ENCODE measurements at regions not wholly inside any gene's neighbourhood (a gene's known extent, or its start where the extent isn't known, plus 50 kb on each side); places are given as distances from the start of the nearest gene placed in this dataset.

DNA sequence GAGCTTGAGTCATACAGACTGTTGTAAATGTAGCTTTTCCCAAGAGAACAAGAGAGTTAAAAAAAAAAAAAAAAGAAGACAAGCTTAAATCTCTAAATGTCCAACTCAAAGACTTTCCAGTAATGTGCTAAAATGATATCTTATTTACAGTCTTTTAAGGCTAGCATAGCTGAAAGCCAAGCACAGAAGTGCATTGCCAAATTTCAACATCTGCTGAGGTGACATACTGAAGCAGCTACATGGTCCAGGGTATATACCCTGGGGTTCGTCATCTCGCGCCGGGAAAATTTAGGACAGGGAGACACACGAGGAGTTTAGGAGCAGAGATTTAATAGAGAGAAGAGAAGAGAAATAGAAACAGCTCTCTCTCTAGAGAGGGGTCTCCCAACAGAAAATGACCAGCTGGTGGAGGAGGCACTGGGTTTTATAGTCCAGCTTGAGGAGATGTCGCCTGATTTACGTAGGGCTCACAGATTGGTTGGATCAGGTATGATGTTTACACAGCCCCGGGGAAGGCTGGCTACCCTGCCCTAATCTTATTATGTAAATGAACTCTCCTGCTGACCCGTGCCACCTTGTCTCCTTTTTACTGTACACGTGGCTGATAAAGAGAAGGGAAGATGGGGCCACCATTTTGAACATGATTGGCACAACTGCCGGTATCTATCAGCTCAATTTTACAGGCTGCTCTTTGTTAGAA lies 172.7 kb downstream of the TRIM33 start:
- no peak overlapping the region for H2BK120ac ChIP-seq (ENCODE audit: low read depth, low read length, poor library complexity, severe bottlenecking)
- H3K4me1 ChIP-seq (ENCODE audit: insufficient read depth, low read length): no peaks in the 10 kb centered on the region
- no peak overlapping the region for H2BK5ac ChIP-seq (ENCODE audit: insufficient read length, low read length)
- H2AFZ ChIP-seq (ENCODE audit: low read length): no peak overlapping the region
- H3K9me3 Mint-ChIP-seq: no peaks in the 10 kb centered on the region; a peak in 1 of 5 replicates
- H3K9ac ChIP-seq (ENCODE audit: extremely low read depth, insufficient read length, low read length): no peak overlapping the region
- H4K8ac ChIP-seq (replicated peaks; ENCODE audit: insufficient read length, low read depth, low read length): no peak overlapping the region
- no peak overlapping the region for H4K91ac ChIP-seq (ENCODE audit: insufficient read length, low read depth, low read length)
- no peaks in the 10 kb centered on the region for H3K9me3 ChIP-seq (ENCODE audit: control insufficient read depth, low read depth, low read length)
- H3K36me3 Mint-ChIP-seq (ENCODE audit: insufficient read depth in 1 of 3, low read depth in 3 of 3): no peaks in the 10 kb centered on the region; a peak in 1 of 7 replicates
- H2BK15ac ChIP-seq (ENCODE audit: low read depth, low read length): no peak overlapping the region
- H3K56ac ChIP-seq (ENCODE audit: insufficient read length, low read depth, low read length): no peak overlapping the region
- no peak overlapping the region for H3T11ph ChIP-seq (ENCODE audit: low read length)
- no peak overlapping the region for H3K23ac ChIP-seq (ENCODE audit: insufficient read length, low read depth, low read length)
- H2AK5ac ChIP-seq (ENCODE audit: insufficient read length, low read length): no peak overlapping the region
- no peak overlapping the region for H3K27ac ChIP-seq (ENCODE audit: insufficient read length, low read depth, low read length)
- H2BK12ac ChIP-seq (ENCODE audit: insufficient read length, low read depth, low read length): no peak overlapping the region
- no peak overlapping the region for H2BK20ac ChIP-seq (ENCODE audit: low read depth, low read length, poor library complexity, severe bottlenecking)
- no CpG with 5 or more reads among the region's 11 CpGs for WGBS (ENCODE audit: extremely low coverage, insufficient read length, low lambda C conversion rate)
- no peak overlapping the region for H3K4me3 Mint-ChIP-seq
- no peak for DNase-seq
- H3K14ac ChIP-seq (ENCODE audit: insufficient read depth, low read length): no peak overlapping the region
- TF ChIP-seq, protein P1, sequence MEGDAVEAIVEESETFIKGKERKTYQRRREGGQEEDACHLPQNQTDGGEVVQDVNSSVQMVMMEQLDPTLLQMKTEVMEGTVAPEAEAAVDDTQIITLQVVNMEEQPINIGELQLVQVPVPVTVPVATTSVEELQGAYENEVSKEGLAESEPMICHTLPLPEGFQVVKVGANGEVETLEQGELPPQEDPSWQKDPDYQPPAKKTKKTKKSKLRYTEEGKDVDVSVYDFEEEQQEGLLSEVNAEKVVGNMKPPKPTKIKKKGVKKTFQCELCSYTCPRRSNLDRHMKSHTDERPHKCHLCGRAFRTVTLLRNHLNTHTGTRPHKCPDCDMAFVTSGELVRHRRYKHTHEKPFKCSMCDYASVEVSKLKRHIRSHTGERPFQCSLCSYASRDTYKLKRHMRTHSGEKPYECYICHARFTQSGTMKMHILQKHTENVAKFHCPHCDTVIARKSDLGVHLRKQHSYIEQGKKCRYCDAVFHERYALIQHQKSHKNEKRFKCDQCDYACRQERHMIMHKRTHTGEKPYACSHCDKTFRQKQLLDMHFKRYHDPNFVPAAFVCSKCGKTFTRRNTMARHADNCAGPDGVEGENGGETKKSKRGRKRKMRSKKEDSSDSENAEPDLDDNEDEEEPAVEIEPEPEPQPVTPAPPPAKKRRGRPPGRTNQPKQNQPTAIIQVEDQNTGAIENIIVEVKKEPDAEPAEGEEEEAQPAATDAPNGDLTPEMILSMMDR (conservative IDR thresholded peaks at IDR 0.05): no peak
- H3K79me1 ChIP-seq (ENCODE audit: insufficient read depth, low read depth, low read length, poor library complexity, severe bottlenecking): no peaks in the 10 kb centered on the region
- H3K4me2 ChIP-seq (ENCODE audit: insufficient read depth, insufficient read length, low read length): no peak overlapping the region
- no peaks in the 10 kb centered on the region for H3K23me2 ChIP-seq (ENCODE audit: insufficient read length, low read depth, low read length, poor library complexity, severe bottlenecking)
- no peaks in the 10 kb centered on the region for H4K20me1 ChIP-seq (ENCODE audit: control insufficient read depth, insufficient read depth, insufficient read length)
- no peak overlapping the region for H3K27ac Mint-ChIP-seq
- peaks cover 14% of the 10 kb centered on the region for H3K27me3 Mint-ChIP-seq (ENCODE audit: low read depth)
- no peaks in the 10 kb centered on the region for H3K79me2 ChIP-seq (ENCODE audit: insufficient read depth, low read length)
- H4K5ac ChIP-seq (ENCODE audit: insufficient read length, low read depth, low read length): no peak overlapping the region
- no peaks in the 10 kb centered on the region for H3K27me3 ChIP-seq (ENCODE audit: insufficient read depth, low read length)
- peaks cover 0 to 5% of the 10 kb centered on the region in 2 experiments; a peak in 1 of 4 replicates for H3K4me1 Mint-ChIP-seq
- H3K18ac ChIP-seq (ENCODE audit: insufficient read length, low read depth, low read length): no peak overlapping the region
- no peak overlapping the region for H3K4ac ChIP-seq (ENCODE audit: low read depth, low read length)
